Ramos (cell line): ENCODE measurements at regions not wholly inside any gene's neighbourhood (a gene's known extent, or its start where the extent isn't known, plus 50 kb on each side); places are given as distances from the start of the nearest gene placed in this dataset.

Experiments used
- in situ Hi-C: fragments of 300-500 bp; cut with MboI; formaldehyde crosslinking; loops from one replicate; pipeline ENCODE4 v1.14.3; 2022; ENCODE audit warnings: low sequenced_read_pairs; ENCODE audit not compliant: unreplicated experiment

GRCh38 chr7:80974396-80975358 lies 55.8 kb upstream of the SEMA3C start:
- in situ Hi-C loops = no loop called here

- in situ Hi-C loops = no loop called here
These were observed 52.4 kb upstream of the SEMA3C start for GRCh38 chr7:80971225-80971624.
